Coronary artery (tissue), 2 donors: ENCODE measurements at regions not wholly inside any gene's neighbourhood (a gene's known extent, or its start where the extent isn't known, plus 50 kb on each side); places are given as distances from the start of the nearest gene placed in this dataset.

Source experiments
- DNase-seq: peaks from one replicate; pipeline ENCODE4 v3.0.0-alpha.2; 2017; ENCODE audit warnings: low spot score
- H3K27ac ChIP-seq, 2 donors: fragments of 200-600 bp; sonication (generic); one replicate each; pipeline ENCODE4 v1.5.1; 2016 to 2019
- H3K4me3 ChIP-seq: fragments of 200-600 bp; sonication (generic); 2 replicates; pipeline ENCODE4 v1.5.1; 2016; ENCODE audit warnings: mild to moderate bottlenecking, moderate library complexity
- TF ChIP-seq, protein P1 (sequence below): fragments of 200-600 bp; sonication (generic); IDR thresholded peaks from one replicate; pipeline ENCODE4 v1.5.1; 2019; ENCODE audit warnings: antibody characterized with exemption

DNA sequence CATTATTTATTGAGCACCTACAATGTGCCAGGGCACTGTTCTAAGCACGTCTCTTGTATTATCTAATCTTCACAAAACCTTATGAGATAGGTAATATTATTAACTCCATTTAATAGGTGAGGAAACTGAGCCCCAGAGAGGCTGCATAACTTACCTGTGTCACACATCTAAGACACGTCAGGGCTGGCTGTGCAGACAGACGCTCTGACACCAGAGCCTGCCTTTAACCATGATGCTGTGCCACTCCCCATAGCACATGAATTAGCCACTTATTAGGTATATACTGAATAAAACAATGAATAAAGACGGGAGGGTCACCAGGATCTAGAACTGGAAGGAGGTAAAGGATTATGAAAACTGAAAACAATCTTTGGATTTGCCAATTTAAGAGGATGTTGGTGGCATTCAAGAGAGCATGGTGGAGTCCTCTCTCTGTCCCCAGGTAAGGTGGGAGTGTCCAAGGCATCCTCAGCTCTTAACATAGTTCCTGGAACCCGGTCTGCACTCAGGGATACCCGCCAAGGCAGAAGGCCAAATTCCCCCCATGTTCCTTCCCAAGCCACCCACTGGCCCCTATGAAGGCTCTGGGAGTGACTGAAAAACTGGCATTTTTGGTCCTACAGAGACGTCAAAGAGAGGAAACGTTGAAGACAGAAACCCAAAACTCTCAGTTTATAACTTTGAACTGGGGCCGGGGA is 479.7 kb downstream of the FOXO1 start:
- DNase-seq, result no peak
- H3K4me3 ChIP-seq, result no peak overlapping the region
- no peak overlapping the region for H3K27ac ChIP-seq
- TF ChIP-seq, protein P1, sequence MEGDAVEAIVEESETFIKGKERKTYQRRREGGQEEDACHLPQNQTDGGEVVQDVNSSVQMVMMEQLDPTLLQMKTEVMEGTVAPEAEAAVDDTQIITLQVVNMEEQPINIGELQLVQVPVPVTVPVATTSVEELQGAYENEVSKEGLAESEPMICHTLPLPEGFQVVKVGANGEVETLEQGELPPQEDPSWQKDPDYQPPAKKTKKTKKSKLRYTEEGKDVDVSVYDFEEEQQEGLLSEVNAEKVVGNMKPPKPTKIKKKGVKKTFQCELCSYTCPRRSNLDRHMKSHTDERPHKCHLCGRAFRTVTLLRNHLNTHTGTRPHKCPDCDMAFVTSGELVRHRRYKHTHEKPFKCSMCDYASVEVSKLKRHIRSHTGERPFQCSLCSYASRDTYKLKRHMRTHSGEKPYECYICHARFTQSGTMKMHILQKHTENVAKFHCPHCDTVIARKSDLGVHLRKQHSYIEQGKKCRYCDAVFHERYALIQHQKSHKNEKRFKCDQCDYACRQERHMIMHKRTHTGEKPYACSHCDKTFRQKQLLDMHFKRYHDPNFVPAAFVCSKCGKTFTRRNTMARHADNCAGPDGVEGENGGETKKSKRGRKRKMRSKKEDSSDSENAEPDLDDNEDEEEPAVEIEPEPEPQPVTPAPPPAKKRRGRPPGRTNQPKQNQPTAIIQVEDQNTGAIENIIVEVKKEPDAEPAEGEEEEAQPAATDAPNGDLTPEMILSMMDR, result no peak

DNA sequence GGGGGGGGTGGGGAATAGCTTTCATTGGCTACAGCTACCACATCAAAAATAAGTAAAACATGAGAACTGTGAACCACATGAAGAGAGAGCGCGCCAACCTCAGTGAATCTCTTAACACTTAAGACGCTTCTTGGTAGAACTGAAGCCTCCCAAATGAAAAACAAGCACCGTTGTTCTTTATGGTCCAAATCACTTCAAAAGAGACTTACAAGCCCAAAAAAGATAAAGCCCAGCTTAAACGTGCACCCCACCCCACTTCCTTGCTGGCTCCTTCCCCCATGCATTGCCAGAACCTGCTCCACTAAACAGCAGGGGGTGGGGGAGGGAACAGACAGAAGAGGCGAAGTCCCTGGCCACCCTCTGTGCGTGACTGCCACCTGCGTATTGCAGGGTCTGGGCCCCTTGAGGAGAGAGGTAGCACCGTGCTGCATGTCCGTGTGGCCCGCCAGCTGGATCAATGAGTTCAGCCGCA is 479.1 kb downstream of the FOXO1 start:
- no peak for DNase-seq
- H3K27ac ChIP-seq, result no peak overlapping the region

DNA sequence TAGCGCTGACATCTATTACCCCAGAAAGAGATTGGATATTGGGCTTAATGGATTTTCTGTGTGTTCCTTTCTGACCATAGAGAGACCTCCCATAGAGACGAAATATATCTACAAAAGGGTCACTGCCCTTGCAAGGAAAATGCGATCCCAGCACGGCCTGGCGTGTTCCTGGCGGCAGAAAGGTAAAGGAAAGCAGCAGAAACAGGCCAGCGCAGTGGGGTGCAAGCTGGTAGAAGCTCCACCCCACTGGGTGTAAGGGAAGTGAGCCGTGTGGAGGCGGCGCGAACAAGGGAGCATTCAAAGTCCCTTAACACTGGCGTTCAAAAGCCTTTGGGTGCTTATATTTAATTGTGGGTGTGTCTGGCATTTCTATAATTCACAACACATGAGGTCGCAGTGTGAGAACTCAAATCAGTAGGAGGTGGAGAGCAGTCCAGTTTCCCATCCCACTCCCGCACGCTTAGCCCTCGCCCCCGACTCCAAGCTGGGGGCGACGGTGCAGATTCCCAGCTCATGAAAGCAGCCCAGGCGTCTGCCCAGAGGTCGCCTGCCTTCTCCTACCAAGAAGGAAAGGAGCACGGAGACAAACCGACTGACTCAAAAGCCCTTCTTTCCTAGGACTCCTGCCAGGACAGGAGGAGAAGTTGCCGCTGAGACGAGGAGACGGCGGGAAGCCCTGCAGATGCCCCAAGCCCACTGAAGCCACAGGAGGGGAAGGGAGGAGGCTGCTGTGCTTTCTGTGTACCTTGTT is 478.4 kb downstream of the FOXO1 start:
- TF ChIP-seq, protein P1, result no peak
- Histone ChIP-seq H3K27ac (peak overlapping the region in 1 of 2 donors; percentile 2), H3K4me3 (no peak overlapping the region)
- DNase-seq, result no peak

More for the DNA sequence above, 479.1 kb downstream of the FOXO1 start:
- H3K4me3 ChIP-seq, result no peak overlapping the region
- TF ChIP-seq, protein P1, result no peak

DNA sequence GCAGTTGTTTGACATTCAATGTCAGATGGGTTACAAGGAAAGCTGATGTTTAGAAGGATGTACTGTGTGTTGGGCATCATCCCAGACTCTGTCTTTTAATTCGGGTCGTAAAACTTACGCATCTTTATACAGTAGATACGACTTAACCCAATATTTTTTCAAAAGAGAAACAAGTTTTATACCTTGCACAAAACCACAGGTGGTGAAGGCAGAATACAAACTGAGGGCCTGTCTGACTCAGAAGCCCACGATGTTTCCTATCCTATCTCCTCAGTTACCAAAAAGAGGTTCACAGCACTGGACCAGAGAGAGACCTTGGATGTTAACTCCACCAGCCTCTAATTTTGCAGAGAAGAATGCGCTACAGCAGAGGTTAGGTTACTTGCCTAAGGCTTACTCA is 477.0 kb downstream of the FOXO1 start:
- H3K27ac ChIP-seq, result peak overlapping the region; percentile 73 to 93
- TF ChIP-seq, protein P1, result no peak

DNA sequence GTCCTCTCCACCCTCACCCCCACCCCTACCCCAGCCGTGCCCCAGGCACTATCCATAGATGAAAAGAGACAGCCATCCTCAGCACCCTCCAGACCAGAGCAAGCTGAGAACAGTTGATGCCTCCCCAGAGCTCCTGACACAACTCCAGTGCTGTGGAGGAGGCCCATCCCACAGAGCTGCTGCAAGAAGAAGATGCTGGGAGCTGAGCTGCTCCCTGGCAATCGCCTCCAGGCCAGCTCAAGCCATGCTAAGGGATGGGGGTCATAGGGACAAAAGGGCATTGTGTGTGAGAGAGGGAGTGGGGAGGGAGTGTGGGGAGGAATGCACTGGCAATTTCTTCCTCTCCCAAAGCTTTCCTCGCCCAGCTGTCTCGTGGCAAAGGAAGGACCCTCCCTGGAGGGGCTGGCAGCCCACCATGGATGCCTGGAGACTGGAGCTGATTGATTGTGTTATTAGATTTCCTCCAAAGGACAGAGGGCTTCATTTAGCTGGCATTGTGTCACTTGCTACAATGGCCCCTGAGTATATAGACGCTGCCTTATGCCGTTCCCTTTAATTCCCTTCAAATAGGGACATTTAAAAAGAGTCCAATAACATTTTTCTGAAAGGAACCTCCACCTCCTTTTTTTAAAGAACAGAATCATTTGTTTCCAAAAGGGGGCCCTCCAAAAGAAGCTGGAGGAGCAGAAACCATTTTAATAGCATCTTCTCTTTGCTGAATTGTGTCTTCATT is 476.4 kb downstream of the FOXO1 start:
- Histone ChIP-seq H3K4me3 (no peak overlapping the region), H3K27ac (peak overlapping the region; percentile 73 to 93)
- TF ChIP-seq, protein P1, result no peak
- DNase-seq, result no peak

More for the DNA sequence above, 477.0 kb downstream of the FOXO1 start:
- H3K4me3 ChIP-seq, result no peak overlapping the region
- no peak for DNase-seq

DNA sequence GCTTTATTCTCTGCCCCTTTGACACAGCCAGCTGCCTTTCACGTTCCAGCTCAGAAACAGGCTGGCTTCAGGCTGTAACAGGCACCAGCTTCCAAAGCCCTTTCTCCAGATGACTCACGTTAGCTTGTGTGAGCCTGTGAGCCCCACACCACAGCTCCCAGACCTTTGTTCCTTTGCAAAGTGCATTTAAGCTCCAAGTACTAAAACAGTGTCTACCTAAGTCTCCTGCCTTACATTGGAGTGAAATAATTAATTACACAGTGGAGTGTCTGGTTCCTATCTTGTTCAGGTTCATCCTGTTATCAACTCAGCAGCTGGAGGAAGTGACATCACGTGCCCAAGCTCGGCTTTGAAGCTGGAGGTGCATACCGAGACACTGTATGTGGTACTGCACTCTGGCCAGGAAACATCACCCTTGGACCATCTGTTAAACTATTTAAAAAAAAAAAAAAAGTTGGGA is 475.8 kb downstream of the FOXO1 start:
- DNase-seq, result peak; percentile 40
- peak overlapping the region; percentile 73 to 93 for H3K27ac ChIP-seq
- H3K4me3 ChIP-seq, result no peak overlapping the region
- TF ChIP-seq, protein P1, result no peak
